Retina (tissue), 1 donor: ENCODE measurements at regions not wholly inside any gene's neighbourhood (a gene's known extent, or its start where the extent isn't known, plus 50 kb on each side); places are given as distances from the start of the nearest gene placed in this dataset.

ENCODE experiments used
- DNase-seq: peaks from one replicate; pipeline ENCODE4 v3.0.0-alpha.2; 2016

DNA sequence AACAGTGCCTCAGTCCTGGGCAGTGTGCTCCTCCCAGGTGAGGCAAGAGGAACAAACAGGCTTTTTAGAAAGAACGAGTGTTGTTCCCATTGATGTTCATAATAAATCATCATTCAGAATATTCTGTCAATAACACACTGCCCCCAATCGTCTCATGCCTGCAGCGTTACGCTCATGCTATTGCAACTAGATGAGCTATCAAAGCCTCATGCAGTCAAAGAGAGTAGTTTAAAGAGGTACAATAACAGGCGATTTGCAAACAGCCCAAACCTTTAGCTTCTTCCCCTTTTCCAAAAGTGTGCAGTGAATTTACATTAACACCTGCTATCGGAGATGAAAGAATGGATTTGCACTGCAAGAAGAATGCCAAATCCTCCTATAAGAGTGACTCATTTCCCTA, 1164.7 kb upstream of the MAP3K7 start:
- DNase-seq = no peak

DNA sequence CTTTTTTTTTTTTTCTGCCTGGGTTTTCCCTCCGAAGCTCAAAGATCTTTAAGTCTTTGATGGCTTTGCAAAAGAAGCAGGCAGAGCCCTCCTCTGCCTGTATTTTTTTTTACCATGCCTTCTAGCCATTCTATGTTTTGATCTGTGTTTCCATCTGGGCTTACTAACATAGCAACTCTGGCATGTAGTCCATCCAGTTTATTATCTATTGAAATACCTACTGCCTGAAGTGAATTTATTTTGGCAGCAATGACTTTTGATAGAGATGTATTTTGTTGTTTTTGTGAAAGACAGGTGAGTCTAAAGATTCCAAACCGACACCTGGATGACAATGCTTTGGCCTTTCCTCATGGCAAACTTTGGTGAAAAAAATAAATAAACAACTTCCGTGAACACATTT, 1157.7 kb upstream of the MAP3K7 start:
- no peak for DNase-seq

- no peak for DNase-seq
Observed at GRCh38 chr6:91743756-91744155, 1156.9 kb upstream of the MAP3K7 start.

DNA sequence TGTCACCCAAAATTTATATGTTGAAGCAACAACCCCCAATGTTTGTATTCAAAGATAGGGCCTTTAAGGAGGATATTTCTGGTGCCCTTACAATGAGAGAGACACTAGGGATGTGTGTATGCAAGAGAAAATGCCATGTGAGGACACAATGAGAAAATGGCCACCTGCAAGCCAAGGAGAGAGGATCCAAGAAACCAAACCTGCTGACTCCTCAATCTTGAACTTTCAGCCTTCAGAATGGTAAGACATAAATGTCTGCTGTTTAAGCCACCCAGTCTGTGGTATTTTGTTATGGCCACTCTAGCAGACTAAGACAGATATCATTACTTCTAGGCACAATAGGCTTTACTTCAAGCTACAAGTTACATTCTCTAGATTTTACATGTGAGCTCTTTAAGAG, 1145.1 kb upstream of the MAP3K7 start:
- no peak for DNase-seq

DNA sequence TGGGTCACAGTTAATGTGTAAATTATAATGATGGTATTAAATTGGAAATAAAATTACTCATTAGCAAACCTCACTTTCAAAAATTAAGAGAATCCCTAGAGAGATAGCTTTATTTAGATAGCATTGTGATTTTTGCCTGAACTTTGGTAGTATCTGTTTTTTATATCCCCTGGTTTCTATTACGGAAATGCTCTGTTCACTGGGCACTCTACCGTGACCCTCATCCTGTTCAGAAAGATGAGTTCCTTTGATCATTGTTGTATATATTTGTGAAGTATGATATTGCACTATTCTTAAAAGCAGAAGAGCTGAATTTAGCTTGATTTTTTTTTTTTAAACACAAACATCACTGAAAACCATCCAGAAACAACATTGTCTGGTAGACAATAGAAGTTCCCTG, 1143.8 kb upstream of the MAP3K7 start:
- no peak for DNase-seq

- peak; percentile 20 for DNase-seq
Observed at GRCh38 chr6:91720324-91720723, 1133.5 kb upstream of the MAP3K7 start.

GRCh38 chr6:91719414-91719813, 1132.5 kb upstream of the MAP3K7 start:
- DNase-seq = no peak

DNA sequence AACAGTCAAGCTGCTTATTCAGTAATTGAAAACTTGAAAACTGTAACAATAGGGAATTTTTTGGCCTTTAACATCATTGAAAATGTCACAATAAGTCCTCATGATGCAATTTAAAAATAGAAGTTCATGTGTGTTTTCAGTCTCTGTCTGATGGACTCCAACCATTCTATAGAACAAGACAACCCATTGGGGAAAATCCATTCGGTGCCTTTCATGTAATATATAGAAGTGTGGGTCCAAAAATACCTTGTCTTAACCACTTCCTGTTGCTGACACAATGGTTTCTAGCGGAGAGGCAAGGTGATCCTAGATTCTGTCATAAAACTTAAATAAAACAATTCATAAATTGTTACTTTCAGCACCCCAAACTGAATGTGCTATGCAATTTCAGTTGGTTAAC, 1131.3 kb upstream of the MAP3K7 start:
- no peak for DNase-seq

DNA sequence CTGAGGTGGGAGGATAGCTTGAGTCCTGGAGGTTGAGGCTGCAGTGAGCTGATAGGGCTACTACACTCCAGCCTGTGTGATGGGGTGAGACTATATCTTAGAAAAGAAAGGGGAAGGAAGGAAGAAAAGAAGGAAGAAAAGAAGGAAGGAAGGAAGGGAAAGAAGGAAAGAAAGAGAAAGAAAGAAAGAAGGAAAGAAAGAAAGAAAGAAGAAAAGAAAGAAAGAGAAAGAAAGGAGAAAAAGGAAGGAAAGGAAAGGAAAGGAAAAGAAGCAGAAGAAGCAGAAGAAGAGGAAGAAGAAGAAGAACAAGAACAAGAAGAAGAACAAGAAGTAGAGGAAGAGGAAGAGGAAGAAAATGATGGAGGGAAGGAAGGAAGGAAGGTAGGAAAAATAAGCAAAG, 1130.2 kb upstream of the MAP3K7 start:
- DNase-seq = no peak

DNA sequence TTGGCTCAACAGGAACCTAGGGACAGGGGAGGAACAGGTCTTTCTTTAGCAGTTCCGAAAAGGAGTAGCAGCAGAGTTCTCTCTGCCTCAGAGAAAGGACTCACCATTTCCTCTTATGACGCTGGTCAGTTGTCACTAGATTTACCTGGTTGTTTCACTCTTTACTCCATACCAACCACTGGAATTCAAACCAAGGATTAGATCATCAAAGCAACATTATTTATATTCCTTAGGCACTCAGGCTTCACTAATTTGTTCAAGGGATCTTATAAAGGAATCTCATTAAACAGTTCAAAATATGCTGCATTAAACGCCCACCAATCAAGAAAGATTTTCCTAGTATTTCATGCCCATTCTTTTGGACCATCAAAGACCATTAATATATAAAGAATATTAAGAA, 1129.5 kb upstream of the MAP3K7 start:
- DNase-seq = no peak

GRCh38 chr6:91715171-91715805, 1128.4 kb upstream of the MAP3K7 start:
- no peak for DNase-seq

DNA sequence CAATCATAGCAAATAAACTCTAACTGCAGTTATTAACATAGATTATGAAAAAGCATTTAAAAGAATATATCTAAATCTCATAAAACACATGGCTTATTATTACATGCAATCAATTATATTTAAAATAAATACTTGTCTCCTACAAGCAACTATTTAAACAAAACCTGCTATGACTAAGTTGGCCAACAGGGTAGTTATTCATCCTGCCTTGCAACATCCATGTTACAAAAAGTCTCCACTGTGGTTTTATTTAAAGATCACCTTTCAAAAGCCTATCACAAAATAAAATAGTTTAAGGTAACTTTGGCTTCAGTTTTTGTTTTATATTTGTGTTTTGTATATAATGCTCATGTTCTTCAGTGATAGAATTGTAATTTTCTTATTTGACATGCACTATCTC, 1127.0 kb upstream of the MAP3K7 start:
- DNase-seq = no peak

DNA sequence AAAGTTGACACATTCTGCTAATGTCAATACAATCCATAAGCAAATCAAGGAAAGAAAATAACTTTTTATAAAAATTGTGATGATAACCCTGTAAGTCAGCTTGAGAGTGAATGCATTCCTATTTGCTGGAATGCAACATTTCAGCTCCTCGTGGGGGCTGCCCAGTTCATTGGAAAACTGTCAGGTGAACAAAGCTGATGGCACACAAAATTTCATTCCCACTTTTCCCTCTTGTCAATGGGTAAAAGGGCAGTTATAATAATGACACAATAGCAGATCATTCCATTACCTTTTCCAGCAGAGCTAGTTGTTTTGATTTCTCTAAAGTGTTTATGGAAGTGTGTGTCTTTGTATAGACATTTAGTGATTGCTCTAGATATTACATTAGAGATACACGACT, 1124.6 kb upstream of the MAP3K7 start:
- DNase-seq = no peak

DNA sequence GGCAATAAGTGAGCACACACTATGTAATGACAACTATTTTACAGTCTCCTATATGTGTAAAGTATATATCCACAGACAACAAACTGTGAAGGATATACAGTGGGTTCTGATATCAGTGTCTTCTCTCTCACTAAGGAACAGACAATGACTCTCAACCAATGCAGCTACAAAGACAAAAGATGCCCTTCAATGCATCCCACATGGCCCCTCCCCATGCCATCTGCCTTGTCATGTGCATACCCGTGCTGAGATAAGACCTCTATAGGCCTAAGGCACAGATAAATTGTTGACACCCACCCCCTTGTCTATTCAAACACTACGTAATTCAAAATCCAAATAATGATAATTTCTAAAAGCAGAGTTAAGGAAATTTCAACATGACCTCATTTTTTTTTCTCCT, 1123.5 kb upstream of the MAP3K7 start:
- DNase-seq = no peak

DNA sequence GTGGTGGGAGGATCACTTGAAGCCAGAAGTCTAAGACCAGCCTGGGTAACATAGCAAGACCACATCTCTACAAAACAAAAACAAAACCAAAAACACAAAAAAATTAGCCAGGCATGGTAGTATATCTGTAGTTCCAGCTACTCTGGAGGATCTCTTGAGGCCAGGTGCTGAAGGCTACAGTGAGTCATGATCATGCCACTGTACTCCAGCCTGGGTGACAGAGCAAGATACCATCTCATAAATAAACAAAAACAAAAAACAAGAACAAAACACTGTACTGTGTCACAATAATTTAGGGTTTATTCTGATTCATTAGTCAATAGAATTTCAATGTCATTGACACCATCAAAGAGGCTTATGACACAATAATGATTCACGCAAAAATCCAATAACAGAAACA, 1121.7 kb upstream of the MAP3K7 start:
- no peak for DNase-seq

- no peak for DNase-seq
Observed at GRCh38 chr6:91705646-91706045, 1118.8 kb upstream of the MAP3K7 start.

DNA sequence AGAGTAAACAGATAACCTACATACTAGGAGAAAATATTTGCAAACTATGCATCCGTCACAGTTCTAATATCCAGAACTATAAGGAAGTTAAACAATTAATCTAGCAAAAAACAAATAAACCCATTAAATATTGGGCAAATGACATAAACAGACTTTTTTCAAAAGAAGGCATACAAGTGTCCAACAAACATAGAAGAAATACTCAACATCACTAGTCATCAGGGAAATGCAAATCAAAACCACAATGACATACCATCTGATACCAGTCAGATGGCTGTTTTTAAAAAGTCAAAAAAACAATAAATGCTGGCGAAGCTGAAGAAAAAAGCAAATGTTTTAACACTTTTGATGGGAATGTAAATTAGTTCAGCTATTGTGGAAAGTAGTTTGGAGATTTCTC, 1117.7 kb upstream of the MAP3K7 start:
- no peak for DNase-seq

- no peak for DNase-seq
Observed at GRCh38 chr6:91697010-91697695, 1110.3 kb upstream of the MAP3K7 start.

- no peak for DNase-seq
Observed at GRCh38 chr6:91695221-91695620, 1108.3 kb upstream of the MAP3K7 start.

GRCh38 chr6:91694016-91694654, 1107.3 kb upstream of the MAP3K7 start:
- DNase-seq = no peak

GRCh38 chr6:91691449-91691848, 1104.6 kb upstream of the MAP3K7 start:
- no peak for DNase-seq

GRCh38 chr6:91683240-91683639, 1096.4 kb upstream of the MAP3K7 start:
- DNase-seq = peak; percentile 31

DNA sequence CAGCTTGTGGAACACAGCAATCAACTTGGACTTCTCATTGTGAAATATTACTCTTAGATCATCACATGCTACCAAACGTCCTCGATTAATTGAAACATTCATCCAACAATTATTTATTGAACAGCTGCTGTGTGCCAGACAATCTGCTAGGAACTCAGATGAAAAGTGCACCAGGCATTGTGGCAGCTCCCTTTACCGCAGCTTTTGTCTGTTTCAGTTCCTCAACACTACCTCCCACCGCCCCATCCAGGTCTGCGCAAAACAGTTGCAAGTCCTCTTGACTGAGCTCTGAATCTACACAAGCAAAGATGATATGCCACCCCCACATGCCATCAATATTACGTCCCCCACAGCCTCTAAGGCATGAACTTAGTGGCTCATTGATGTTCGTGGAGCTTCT, 1094.4 kb upstream of the MAP3K7 start:
- no peak for DNase-seq

DNA sequence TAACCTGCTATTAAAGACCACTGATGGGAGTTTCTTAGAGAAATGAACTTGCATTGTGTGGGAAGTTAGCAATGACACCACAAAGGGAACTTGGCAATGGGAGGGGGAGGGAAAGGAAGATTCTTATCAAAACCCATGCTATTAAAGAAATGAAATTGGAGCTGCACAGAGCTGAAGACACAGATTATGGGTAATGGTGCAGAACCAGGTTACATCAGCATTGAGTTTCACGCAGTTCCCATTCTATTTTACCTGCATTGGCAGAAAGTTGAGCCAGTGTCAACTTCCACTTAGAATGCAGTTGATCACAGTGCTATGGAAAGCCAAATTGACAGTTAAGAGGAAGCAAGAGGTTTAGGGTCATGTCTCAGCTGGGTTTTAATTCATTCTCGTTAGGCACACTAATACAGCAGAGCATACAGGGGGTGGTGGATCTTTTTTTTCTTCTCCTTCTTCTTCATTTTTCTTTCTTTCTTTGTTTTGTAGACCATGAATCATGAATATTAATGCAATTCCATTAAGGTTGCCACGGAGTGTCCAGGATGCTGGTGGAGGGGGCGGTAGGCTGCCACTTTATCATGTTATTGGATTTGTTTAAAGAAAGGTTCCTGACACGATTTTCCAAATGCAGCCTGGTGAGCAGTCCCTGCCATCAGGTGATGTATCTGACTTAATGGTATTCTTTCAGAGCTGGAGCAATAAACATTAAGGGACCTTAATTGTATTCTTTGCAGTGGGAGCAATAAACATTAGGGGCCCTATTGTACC, 1092.0 kb upstream of the MAP3K7 start:
- peak; percentile 28 for DNase-seq
